ENCODE measurements at regions not wholly inside any gene's neighbourhood (a gene's known extent, or its start where the extent isn't known, plus 50 kb on each side); places are given as distances from the start of the nearest gene placed in this dataset.
"Not testable (repeated sequence)": the region's sequence is repeated elsewhere in the genome, so short reads cannot be mapped to it uniquely, and the experiment has no call there.

GRCh38 chr5:104904561-104904960 lies 1342.0 kb upstream of the NUDT12 start:
- no peak for DNase-seq

DNA sequence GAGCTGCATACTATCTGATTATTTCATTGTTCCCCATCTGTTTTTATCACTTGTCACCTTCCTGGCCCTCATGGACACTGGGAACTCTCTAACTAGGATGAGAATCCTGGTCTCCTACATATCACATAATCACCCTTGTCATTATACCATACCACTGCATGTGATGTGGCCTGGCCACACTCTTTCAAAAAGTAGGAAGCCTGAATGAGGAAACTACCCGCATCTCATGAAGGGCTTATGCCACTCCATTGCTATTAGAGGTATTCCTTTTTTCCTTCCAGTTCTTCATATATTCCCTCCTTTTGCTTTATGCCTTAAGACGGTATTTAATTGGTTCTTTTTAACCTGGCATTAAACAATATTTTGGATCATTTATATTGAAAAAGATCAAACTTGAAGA lies 1341.4 kb upstream of the NUDT12 start:
- DNase-seq = no peak

GRCh38 chr5:104891596-104891995 lies 1329.0 kb upstream of the NUDT12 start:
- DNase-seq = no peak

- no peak for DNase-seq
Measured at GRCh38 chr5:104890767-104891166, 1328.2 kb upstream of the NUDT12 start.

GRCh38 chr5:104859437-104859836 lies 1296.8 kb upstream of the NUDT12 start:
- DNase-seq = no peak

DNA sequence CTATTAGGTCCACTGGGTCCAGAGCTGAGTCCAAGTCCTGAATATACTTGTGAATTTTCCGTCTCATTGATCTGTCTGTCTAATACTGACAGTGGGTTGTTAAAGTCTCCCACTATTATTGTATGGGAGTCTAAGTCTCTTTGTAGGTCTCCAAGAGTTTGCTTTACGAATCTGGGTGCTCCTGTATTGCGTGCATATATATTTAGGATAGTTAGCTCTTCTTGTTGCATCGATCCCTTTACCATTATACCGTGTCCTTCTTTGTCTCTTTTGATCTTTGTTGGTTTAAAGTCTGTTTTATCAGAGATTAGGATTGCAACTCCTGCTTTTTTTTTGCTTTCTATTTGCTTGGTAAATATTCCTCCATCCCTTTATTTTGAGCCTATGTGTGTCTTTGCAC lies 1289.5 kb upstream of the NUDT12 start:
- DNase-seq = not testable (repeated sequence)

DNA sequence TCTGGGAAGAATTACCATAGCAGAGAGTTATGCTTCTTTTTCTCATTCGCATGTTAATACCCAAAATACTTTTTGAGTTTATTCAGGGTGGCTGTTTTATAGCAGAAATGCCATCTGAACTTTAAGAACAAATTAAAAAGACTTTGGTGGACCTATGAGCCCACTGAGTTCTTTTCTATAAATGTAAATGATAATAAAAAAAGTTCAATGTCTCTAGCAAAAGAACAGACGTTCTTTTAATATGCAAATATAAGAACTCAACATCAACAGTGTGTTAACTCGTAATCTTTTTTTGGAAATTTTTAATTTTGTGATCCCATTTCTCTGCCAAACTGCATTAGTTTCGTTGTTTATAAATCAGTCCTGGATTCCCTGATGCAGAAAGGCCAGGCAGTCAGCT lies 1283.0 kb upstream of the NUDT12 start:
- no peak for DNase-seq

DNA sequence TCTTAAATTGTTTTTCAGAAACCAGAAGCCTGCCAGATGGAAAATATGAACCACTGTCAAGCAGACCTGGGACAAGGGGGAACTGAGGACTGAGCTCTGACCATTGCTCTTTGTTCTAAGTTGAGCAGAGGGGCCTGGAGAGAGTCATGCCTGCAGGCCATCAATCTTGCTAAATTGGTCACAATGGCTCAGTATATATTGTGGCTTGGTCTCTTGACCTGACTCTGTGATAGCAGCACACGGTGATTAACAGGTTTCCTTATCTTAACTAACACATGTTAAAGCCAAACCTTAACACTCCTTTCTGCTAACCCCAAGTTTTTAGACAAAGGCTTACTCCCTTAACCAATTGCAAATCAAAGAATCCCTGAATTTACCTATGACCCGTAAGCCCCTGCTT lies 1281.2 kb upstream of the NUDT12 start:
- no peak for DNase-seq

DNA sequence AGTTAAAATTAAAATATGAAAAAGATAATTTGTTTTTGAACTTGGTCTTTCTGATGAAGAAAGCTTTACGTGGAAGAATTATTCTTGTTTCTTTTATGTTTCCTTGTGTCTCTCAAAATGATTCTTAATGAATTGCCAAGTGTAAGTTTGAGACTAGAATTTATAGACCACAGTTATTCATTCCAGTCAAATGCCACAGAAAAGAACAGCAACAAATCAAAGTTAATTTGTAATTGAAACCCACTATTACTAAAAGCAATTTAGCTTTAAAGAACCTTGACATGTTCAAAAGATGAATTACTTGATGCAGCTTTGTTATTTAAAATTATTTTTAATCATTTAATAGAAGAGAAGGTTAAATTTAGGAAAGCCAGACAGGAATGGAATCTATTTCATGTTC lies 1277.7 kb upstream of the NUDT12 start:
- no peak for DNase-seq

- not testable (repeated sequence) for DNase-seq
Measured at GRCh38 chr5:104831515-104831914, 1268.9 kb upstream of the NUDT12 start.

GRCh38 chr5:104821606-104822005 lies 1259.0 kb upstream of the NUDT12 start:
- no peak for DNase-seq

DNA sequence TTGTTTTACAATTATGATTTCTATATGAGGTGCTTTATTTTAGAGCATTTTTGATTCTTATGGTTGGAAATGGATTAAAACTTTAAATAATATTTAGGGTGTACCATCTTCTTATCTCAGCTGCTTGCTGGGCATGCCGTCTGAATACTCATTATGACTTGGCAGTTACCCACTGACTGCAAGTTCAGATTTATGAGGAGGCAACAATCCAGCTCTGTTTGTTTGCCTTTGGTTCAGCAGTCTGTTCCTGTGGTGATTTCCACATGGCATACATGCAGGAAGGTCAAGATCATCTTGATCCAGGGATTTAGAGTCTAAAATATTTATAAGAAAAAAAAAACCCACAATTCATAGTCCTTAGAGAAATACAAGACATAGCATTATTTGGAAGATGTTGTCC lies 1254.5 kb upstream of the NUDT12 start:
- no peak for DNase-seq

- DNase-seq = no peak
Measured at GRCh38 chr5:104815212-104815611, 1252.6 kb upstream of the NUDT12 start.

GRCh38 chr5:104800440-104801048 lies 1238.0 kb upstream of the NUDT12 start:
- DNase-seq = no peak

GRCh38 chr5:104793755-104794080 lies 1231.1 kb upstream of the NUDT12 start:
- no peak for DNase-seq

DNA sequence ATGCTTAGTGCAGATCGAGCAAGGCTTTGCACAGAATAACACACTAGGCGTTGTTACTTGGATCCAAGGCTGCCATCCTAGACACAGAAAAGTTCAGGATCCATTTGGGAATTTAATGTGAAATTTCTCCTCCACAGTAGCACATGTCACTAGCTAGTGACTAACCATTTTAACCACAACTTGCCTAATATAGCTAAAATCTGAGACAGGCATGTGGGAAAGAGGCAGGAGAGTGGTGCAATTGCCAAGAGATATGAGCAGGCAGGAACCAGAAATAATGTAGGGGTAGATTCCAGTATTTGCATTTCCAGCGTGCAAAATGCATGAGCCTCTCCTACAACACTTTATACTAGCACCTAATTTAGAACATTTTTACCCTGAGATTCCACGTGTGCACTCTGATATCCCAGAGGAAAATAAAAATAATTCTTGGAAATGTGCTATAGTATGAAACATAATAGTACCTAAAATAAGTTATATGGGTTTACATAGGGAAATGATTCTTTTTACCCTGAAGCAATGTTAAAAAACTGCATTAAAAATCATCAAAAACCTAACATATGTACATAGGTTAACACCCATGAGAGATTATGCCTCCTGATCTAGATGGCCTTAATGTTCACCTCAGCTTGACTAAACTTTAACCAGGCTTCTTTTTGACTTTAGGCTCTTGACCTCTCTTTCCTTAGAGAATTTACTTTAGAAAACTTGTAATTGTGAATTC lies 1230.6 kb upstream of the NUDT12 start:
- no peak for DNase-seq

DNA sequence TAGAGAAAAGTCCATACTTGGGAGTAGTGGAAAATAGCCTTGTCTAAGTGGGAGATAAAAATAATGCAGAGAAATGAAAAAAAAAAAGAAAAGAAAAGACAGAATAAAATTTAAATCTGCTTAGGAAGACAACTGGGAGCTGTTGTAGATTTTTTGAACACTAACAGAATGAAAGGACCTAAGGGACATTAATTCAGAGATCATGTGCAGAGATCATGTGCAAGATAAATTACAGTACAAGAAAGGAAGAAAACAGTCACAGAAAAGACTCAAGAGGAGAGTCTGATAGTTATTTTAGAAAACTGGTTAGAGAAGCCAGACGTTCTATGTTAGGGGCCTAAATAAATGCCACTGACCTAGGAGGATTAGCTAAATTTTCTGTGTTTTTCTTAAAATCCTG lies 1226.8 kb upstream of the NUDT12 start:
- DNase-seq = no peak

DNA sequence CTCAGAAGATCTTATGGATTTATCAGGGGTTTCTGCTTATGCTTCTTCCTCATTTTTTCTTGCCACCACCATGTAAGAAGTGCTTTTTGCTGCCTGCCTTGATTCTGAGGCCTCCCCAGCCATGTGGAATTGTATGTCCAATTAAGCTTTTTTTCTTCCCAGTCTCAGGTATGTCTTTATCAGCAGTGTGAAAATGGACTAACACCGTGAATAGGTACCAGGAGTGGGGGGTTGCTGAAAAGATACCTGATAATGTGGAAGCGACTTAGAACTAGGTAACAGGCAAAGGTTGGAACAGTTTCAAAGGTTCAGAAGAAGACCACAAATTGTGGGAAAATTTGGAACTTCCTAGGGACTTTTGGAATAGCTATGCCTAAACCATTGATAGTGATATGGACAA lies 1222.5 kb upstream of the NUDT12 start:
- DNase-seq = no peak

- DNase-seq = no peak
Measured at GRCh38 chr5:104774372-104774771, 1211.8 kb upstream of the NUDT12 start.

DNA sequence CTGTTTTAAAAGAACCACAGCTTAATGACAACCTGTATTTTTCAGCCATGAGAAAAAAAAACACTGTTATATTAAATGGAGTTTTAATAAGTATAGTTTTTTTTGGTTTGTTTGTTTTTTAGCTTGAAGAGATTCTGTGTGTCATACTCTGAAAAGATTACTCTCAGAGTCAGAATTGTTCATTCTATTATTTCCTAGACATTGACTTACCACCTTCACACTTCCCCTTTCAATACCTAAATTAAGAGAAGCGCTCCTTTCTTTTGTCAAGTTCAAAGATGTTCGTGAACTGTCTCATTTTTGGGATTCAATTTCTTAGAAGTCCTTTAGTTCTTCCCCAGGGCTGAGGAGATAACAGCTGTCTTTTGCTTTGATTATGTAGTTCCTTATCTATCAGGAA lies 1201.6 kb upstream of the NUDT12 start:
- no peak for DNase-seq

DNA sequence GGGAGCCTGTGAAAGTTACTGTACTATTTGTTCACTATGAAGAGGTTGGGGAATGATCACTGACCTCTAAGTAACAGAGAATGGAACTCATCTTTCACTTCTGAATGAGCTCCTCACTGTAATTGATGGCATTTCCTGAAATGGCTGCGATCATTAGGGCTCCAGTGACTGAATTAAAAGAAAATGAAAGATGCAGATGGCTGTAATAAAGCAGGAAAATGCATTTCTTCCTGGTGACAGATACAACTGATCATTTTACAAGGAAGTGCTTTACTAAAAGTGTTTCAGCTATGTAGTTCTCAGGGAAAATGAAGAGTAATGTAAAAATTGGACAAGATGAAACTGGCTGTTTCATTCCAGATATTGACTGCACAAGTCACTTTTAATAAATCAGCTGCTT lies 1200.6 kb upstream of the NUDT12 start:
- DNase-seq = no peak

DNA sequence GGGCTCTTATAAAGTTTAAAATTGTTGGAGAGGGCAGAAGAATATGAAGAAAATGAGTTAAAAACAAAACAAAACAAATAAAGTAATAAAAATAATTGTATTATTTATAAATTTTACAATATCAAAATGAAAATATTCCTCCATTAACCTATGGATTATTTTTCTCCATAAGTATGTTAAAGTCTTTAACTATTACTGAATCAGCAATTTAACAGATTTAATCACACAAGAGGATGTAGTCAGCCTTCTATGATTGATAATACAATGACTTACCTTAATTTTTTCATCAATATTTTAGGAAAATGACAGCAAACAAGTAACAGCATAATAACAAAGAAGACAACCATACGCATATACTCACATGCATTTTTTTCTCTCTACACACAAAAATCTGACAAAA lies 1195.3 kb upstream of the NUDT12 start:
- no peak for DNase-seq

- no peak for DNase-seq
Measured at GRCh38 chr5:104755806-104756205, 1193.2 kb upstream of the NUDT12 start.

DNA sequence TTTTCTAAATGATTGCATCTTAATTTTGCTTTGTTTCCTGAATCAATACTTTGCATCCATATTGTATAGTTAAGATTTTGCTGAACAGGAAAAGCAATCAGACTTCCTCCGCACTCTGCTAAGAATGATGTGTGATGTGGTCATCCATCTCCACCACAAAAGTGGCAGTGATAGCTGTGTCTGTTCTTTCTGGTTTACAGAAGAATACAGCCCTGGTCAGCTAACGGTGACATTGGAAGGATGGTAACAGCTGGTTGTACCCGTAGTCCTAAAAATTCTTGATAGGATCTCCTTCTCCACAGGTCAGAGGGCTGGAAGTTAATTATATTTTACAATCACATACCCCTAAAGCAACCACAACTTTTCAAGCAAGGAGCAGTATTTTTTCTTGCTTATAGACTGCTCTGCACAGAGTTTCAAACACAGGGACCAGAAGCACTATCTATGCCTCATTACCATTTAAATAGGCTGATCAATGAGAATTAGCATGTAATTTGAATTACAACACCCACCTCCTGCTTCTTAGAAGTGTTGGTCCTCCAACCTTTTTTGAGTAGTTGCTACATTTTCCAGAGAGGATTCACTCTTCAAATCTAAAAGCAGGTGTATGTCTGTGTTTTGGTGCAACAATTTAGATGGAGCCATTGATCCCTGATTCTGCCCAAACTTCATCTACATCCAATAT lies 1191.9 kb upstream of the NUDT12 start:
- no peak for DNase-seq

DNA sequence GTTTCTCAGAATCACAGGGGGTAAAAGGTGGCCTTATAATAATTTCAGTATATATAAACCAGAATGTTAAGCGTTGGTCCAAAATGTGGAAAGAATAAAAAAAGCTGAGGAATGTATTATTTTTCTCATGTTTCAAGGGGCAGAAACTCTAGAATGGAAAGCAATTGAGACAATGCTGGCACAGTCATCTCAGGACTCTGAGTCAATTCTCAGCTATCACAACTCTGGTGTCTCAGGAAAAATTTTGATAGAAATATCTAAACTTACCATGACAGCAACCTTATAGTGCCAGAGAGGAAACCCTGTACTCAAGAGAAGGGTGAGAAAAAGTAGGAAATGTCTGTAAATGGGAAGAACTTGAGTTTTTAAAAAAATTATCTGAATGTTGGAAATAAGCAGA lies 1189.4 kb upstream of the NUDT12 start:
- no peak for DNase-seq
